M059J (cell line): ENCODE measurements at regions not wholly inside any gene's neighbourhood (a gene's known extent, or its start where the extent isn't known, plus 50 kb on each side); places are given as distances from the start of the nearest gene placed in this dataset.
"Not testable (repeated sequence)": the region's sequence is repeated elsewhere in the genome, so short reads cannot be mapped to it uniquely, and the experiment has no call there.

ENCODE experiments used
- DNase-seq: peaks from one replicate; pipeline ENCODE4 v3.0.0-alpha.2; 2012; ENCODE audit warnings: low read depth

GRCh38 chr4:187893418-187893817 is 102.2 kb upstream of the ZFP42 start:
- no peak for DNase-seq

GRCh38 chr4:187903106-187903505 is 92.5 kb upstream of the ZFP42 start:
- DNase-seq: no peak

GRCh38 chr4:187903700-187904099 is 91.9 kb upstream of the ZFP42 start:
- peak; percentile 5 for DNase-seq

GRCh38 chr4:187908079-187908561 is 87.5 kb upstream of the ZFP42 start:
- DNase-seq: peak; percentile 56

GRCh38 chr4:187908731-187909130 is 86.8 kb upstream of the ZFP42 start:
- DNase-seq: no peak

- no peak for DNase-seq
Observed at GRCh38 chr4:187910741-187911140, 84.8 kb upstream of the ZFP42 start.

GRCh38 chr4:187915406-187915805 is 80.2 kb upstream of the ZFP42 start:
- not testable (repeated sequence) for DNase-seq

GRCh38 chr4:187919966-187920365 is 75.6 kb upstream of the ZFP42 start:
- no peak for DNase-seq

- no peak for DNase-seq
Observed at GRCh38 chr4:187921946-187922623, 73.5 kb upstream of the ZFP42 start.

- DNase-seq: peak; percentile 18
Observed at GRCh38 chr4:187929024-187929423, 66.5 kb upstream of the ZFP42 start.

GRCh38 chr4:187934766-187935165 is 60.8 kb upstream of the ZFP42 start:
- no peak for DNase-seq

GRCh38 chr4:187937557-187937956 is 58.0 kb upstream of the ZFP42 start:
- no peak for DNase-seq

- DNase-seq: peak; percentile 19
Observed at GRCh38 chr4:187940299-187940698, 55.3 kb upstream of the ZFP42 start.

- no peak for DNase-seq
Observed at GRCh38 chr4:187942968-187943367, 52.6 kb upstream of the ZFP42 start.

- no peak for DNase-seq
Observed at GRCh38 chr4:187944179-187944578, 51.4 kb upstream of the ZFP42 start.
